GM21619 (cell line): ENCODE measurements at regions not wholly inside any gene's neighbourhood (a gene's known extent, or its start where the extent isn't known, plus 50 kb on each side); places are given as distances from the start of the nearest gene placed in this dataset.
"Not testable (repeated sequence)": the region's sequence is repeated elsewhere in the genome, so short reads cannot be mapped to it uniquely, and the experiment has no call there.

Source experiments
- ATAC-seq: cut with Tn5 transposase; IDR thresholded peaks from one replicate; pipeline ENCODE4 v1.9.1; 2021; ENCODE audit not compliant: unreplicated experiment

- no peak for ATAC-seq
Observed at GRCh38 chr12:32010631-32011336, 51.6 kb downstream of the RESF1 start.

DNA sequence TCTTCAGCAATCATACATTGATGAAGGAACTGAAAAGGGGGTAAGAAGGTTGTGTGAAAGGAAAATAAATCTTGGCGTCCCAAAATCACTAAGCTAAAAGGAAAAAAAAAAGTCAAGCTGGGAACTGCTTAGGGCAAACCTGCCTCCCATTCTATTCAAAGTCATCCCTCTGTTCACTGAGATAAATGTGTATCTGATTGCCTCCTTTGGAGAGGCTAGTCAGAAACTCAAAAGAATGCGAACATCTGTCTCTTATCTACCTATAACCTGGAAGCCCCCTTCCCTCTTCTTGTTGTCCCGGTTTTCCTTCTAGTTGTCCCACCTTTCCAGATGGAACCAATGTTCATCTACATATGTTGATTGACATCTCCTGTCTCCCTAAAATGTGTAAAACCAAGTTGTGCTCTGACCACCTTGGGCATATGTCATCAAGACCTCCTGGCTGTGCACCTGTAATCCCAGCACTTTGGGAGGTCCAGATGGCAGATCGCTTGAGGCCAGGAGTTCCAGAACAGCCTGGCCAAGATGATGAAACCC, 53.1 kb downstream of the RESF1 start:
- ATAC-seq = no peak

DNA sequence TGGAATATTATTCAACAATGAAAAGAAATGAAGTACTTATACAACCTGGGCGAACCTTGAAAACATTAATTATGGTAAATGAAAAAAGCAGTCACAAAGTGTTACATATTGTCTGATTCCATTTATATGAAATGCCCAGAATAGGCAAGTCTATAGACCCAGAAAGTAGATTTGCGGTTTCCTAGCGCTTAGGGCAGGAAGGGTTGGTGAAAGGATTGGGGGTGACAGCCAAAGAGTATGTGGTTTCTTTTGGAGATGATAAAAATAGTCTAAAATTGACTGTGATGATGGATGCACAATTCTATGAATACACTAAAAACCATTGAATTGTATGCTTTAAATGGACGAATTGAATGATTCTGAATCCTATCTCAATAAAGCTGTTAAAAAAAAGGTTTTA, 55.8 kb downstream of the RESF1 start:
- no peak for ATAC-seq

GRCh38 chr12:32016680-32017482, 57.7 kb downstream of the RESF1 start:
- no peak for ATAC-seq

DNA sequence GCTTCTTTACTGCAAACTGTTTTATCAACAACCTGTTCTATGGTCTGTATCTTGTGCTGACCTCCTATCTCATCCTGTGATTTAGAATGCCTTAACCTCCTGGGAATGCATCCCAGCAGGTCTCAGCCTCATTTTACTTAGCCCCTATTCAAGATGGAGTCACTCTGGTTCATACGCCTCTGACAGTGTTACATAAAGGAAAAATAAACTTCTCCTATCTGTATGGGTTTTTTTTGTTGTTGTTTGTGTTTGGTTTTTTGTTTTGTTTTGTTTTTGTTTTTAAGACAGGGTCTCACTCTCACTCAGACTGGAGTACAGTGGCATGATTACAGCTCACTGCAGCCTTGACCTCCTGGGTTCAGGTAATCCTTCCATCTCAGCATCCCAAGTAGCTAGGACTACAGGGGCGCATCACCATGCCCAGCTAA, 62.1 kb downstream of the RESF1 start:
- no peak for ATAC-seq

DNA sequence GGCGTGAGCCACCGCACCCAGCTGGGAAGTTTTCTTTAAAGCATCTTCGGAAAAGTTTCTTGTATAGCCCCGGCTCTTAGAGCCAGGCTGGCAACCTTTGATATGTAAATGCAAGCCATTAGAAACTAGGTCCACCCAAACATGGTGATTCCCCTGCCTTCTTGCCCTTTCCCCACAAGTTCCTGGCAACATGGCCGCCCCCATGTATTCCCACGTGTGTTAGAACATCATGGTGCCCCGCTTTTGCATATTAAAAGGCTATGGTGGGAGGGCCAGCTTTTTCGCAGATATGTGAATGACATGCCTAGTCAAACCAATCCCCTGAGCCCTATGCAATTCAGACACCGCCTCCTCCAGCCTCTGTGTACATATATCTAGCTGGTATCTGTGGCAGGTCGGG, 63.2 kb downstream of the RESF1 start:
- ATAC-seq = not testable (repeated sequence)

DNA sequence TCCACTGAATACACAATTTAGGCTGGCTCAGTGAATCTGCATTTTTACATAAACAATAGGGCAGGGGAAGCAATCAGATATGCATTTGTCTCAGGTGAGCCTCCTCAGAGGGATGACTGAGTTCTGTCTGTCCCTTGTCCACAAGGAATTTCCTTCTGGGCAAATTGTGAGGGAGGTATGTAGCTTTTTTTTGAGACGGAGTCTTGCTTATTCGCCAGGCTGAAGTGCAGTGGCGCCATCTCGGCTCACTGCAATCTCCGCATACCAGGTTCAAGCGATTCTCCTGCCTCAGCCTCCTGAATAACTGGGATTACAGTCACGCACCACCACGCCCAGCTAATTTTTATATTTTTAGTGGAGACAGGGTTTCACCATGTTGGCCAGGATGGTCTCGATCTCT, 64.6 kb downstream of the RESF1 start:
- not testable (repeated sequence) for ATAC-seq

- no peak for ATAC-seq
Observed at GRCh38 chr12:32024884-32025592, 65.8 kb downstream of the RESF1 start.

- peak; percentile 70 for ATAC-seq
Observed at GRCh38 chr12:32025906-32026305, 66.7 kb downstream of the RESF1 start.

DNA sequence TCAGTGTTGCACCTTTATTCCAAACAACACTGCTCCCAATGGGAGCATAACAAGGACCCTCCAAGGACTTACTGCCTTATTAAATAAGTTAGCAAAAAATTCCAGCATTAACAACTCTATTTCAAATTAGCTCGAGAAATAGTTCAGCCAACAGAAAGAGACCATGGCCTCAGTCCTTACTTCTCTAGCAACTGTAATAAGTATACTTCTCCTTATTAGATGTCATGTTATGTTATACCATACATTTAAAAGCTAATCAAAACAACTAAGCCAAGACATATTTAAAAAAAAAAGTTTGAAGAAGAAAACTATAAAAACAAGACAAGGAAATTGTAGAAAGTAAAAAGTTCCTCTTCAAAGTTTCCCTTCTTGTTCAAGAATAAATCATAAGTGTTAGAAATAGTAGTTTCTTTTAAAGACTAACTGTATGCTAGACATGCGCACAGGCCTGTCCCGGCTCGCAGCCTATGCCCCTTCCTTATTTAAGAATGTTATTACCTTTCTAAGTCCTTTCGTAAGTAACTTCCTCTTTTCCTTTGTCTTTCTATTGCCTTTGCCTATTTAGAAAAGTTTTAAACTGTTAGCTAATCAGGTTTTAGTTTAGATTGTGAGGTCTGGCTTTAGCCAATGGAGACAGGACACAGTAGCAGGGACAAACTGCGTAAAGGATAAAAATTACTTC, 68.6 kb downstream of the RESF1 start:
- no peak for ATAC-seq

GRCh38 chr12:32030151-32030550, 70.9 kb downstream of the RESF1 start:
- no peak for ATAC-seq

- ATAC-seq = no peak
Observed at GRCh38 chr12:32030676-32031075, 71.5 kb downstream of the RESF1 start.

- ATAC-seq = no peak
Observed at GRCh38 chr12:32031109-32031508, 71.9 kb downstream of the RESF1 start.

GRCh38 chr12:32032205-32032810, 73.1 kb downstream of the RESF1 start:
- ATAC-seq = no peak

DNA sequence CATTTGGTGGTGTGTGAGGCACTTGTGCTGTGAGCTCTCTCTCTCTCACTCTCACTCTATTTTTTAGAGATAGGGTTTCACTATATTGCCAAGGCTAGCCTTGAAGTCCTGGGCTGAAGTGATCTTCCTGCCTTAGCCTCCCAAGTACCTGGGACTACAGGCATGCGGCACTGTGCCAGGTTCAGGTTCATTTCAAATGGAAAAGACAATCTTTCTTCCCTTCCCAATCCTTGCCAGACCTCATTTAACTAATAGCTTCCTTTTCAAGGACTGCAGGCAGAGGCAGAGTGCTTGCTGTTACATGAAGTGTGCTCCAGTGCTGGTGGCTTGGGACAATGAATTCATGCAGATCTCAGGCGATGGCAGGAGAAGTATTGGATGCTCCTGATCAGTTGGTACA, 73.2 kb upstream of the BICD1 start:
- ATAC-seq = no peak

GRCh38 chr12:32034045-32034444, 72.6 kb upstream of the BICD1 start:
- no peak for ATAC-seq

GRCh38 chr12:32036477-32037263, 70.0 kb upstream of the BICD1 start:
- no peak for ATAC-seq

GRCh38 chr12:32039347-32039746, 67.3 kb upstream of the BICD1 start:
- no peak for ATAC-seq

GRCh38 chr12:32039917-32040575, 66.6 kb upstream of the BICD1 start:
- ATAC-seq = no peak
